IPS-NIHi7 (cell line): ENCODE measurements at regions not wholly inside any gene's neighbourhood (a gene's known extent, or its start where the extent isn't known, plus 50 kb on each side); places are given as distances from the start of the nearest gene placed in this dataset.
"Not testable (repeated sequence)": the region's sequence is repeated elsewhere in the genome, so short reads cannot be mapped to it uniquely, and the experiment has no call there.

Experiments used
- DNase-seq: peaks from one replicate; pipeline ENCODE4 v3.0.0; 2012; ENCODE audit warnings: mixed read lengths; ENCODE audit errors: extremely low spot score

GRCh38 chr7:156590212-156590611, 50.4 kb upstream of the RNF32 start:
- DNase-seq: no peak

- no peak for DNase-seq
Observed at GRCh38 chr7:156589808-156590207, 50.8 kb upstream of the RNF32 start.

DNA sequence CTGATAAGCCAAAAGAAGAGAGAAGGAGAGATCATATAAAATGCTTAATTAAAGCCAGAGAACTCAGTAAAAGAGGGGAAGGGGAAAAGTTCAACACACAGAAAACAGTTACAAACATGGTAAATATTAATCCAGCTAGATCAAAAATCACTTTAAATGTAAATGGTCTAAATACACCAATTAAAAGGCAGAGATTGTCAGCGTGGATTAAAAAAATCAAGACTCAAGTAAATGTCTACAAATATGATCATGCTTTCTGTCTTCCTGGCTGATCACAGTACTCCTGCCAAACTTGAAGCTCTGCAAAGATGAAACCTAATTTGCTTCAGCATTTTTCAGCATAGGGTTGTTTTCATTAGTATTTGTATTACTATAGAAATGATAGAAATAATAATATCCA, 54.6 kb upstream of the RNF32 start:
- no peak for DNase-seq

GRCh38 chr7:156585025-156585648, 55.4 kb upstream of the RNF32 start:
- peak; percentile 77 for DNase-seq

DNA sequence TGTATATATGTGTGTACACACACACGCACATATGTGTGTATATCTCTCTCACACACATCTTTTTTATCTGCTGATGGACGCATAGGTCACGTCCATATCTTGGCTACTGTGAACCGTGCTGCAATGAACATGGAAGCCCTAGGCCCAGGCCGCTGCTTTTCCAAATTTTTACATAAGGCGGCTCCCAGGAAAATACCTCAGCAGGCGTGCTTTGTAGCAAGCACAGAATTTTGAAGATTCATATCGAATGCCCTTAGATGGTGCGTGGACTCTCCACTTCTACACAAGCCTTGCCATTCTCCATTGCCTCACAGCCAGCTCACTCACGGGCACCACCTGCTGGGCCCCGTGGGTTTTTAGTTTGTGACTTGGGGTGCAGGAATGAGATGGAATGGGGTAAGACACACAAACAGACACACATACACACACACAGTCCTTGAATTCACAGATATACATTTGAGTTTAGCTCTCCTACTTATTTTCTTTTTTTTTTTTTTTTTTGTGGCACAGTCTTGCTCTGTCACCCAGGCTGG, 57.9 kb upstream of the RNF32 start:
- DNase-seq: no peak

GRCh38 chr7:156580036-156580435, 60.5 kb upstream of the RNF32 start:
- DNase-seq: no peak

DNA sequence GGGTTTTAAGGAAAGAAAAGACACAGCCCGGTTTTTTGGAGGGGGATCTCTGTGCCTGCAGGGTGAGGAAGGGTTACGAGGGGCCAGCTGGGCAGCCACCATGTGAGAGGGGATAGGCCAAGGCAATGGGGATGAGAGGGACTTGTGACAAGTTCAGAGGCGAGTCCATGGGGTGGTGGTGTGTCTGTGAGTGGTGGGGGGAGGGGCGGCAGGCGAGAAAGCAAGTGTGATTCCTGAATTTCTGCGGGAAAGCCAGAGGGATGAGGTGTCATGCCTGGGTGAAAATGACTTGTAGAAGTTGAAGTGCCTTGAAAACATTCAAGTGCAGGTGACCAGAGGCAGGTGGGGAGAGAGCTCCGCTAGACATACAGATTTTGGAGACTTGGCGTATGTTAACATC, 61.0 kb upstream of the RNF32 start:
- DNase-seq: no peak

GRCh38 chr7:156578978-156579430, 61.6 kb upstream of the RNF32 start:
- DNase-seq: peak; percentile 44

- DNase-seq: peak; percentile 41
Observed at GRCh38 chr7:156578578-156578940, 62.0 kb upstream of the RNF32 start.

DNA sequence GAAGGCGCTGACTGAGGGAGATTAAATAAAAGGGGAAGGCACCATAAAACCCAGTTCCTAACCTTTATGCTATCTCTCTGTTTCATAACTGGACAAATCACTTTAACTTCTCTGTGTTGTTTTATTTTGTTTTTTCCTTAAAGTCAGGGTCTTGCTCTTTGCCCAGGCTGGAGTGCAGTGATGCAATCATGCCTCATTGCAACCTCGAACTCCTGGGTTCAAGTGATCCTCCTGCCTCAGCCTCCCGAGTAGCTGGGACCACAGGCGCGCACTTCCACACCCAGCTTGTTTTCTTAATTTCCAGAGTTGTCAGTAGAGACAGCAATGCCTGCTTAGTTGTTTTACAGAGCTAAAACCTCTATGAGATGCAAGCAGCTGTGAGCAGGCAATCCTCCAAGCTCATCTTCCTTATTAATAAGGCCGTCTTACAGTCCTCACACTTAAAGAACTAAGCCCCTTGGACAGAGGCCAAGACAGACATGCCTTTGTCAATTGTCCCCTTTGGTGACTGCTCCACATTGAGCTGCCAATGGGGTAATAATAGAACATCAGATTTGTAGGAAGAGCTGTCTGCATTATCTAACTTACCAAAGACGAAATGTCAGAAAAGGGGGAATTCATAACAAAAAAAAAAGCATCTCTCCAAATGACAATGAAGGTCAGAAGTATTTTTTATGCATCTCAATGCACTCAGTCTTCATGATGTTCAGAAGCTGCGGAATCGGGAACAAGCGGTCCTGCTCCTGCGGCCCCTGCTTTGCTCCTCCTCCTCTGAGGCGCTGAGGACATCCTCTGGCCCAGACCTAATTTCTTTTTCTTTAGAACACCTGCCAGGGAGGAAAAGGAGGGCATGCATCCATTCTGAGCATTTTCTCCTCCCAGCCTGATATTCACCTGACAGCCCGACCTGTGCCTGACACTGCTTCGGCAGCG, 62.7 kb upstream of the RNF32 start:
- DNase-seq: no peak

DNA sequence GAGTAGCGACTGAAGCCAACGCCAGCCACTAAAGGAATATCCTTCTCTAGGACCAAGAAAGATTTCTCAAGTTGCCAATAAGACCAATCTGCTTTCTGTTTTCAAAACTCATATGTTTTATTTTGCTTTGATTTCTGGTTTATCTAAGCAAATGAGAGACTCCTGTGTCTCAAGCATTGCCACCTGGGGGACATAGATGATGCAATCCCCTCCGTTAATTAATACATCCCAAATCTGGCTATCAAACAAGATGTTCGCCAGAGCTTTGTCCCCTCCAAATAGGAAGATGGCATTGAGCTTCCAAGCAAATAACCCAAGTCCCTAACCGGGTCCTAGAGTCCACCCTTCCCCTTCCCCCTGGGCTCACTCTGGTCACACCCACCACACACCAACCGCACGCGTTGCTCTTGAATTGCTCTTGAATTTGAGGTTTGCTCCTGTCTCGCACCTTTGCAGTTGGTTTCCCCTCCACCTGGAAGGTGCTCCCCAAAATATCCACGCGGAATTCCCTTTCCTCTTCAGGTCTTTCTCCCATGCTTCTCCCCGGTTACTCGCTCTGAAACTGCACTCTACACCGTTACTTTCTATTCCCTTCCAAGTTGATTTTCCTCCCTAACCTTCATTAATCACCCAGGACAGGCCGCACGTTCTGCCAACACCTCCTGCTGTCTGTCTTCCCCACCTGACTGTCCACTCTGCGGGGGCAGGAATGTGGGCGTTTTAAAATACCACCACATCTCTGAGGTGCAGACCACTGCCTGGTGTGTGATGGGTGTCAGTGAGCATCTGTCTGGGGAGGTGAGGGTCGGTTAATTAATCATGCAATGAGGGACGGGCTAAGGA, 64.1 kb upstream of the RNF32 start:
- DNase-seq: no peak

DNA sequence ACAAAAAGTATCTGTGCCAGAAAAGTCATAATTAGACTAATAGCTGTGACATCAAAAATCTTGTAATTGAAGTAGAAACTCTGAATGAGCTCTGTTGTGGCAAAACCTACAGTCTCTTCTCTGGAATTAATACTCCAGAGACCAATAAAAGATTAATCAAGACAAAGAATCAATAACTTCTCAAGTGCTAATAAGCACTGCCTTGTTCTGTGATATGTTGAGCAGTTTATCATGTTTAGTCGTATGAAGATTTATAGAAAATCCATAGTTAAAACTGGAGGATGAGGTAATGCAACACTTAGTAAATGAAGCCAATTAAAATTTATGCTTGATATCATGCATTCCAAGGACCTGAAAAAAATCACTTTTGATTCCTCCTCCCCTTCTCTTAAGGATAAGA, 72.3 kb upstream of the RNF32 start:
- no peak for DNase-seq

GRCh38 chr7:156566812-156567549, 73.6 kb upstream of the RNF32 start:
- DNase-seq: no peak

- DNase-seq: not testable (repeated sequence)
Observed at GRCh38 chr7:156565002-156565401, 75.6 kb upstream of the RNF32 start.

DNA sequence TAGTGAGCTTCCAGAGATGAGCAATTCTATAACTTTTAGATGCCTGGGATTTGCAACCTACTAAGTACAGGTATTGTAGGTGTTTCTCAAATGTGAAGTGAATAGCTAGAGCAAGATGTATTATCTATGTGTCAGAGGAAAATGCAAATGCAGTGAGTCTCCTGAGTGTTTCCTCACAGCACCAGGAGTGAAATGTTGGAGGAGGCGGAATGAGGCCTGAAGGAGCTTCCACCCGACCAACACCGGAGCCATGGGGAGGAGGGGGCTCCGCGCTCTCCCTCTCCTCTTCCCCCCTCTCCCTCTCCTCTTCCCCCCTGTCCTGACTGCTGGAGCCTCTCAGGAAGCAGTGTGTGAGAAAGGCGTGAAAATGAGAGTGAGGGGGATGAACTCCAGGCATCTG, 79.9 kb upstream of the RNF32 start:
- no peak for DNase-seq

DNA sequence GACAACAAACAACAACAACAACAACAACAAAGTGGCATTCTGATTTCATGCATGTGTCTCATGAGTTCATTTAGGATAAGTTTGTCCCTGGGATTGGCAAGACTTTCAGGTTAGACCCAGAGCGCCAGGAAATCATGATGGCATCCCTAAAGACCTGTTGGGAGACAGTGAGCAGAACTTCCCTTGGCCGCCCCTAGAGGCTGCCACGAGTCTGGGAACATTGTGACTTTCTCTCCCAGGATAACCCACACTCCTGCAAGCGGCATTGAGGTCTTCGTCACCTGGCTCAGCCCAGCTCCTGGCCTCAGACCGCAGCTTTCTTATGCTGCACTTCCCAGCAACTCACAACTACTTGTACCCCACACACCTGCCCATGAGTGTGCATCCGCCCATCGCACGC, 80.5 kb upstream of the RNF32 start:
- peak; percentile 80 for DNase-seq

DNA sequence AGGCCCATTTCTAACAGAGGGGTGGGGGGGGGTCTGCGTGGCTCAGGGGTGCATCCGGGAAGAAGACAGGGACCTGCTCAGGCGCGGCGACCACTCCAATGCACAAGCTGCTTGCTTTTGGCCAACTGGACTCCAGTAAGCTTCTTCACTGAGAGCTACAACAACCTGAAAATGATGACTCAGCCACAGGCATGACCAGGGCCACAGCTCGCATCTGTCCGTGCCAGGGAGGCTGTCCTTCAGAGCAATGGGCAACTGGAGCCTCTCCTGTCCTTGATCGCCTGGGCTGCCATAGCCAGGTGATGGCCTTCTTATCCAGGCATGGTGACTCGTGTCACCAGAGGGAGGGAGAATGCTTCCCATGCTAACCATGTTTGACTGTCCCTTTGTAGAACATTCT, 81.6 kb upstream of the RNF32 start:
- DNase-seq: no peak

DNA sequence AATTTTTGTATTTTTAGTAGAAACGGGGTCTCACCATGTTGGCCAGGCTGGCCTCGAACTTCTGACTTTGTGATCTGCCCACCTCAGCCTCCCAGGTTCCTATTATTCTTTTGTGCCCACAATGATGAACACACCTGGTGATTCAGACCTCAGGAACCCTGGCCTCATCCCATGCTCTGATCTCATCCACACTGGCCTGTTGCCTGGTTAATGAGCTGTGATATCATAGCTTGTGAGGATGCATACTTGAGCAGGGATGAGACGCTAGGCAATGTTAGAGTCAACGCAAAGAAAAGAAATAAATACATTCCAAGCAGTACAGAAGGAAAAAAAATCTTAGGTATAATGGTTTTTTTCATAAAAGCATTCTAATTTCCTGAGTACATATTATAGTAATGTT, 82.4 kb upstream of the RNF32 start:
- DNase-seq: no peak

DNA sequence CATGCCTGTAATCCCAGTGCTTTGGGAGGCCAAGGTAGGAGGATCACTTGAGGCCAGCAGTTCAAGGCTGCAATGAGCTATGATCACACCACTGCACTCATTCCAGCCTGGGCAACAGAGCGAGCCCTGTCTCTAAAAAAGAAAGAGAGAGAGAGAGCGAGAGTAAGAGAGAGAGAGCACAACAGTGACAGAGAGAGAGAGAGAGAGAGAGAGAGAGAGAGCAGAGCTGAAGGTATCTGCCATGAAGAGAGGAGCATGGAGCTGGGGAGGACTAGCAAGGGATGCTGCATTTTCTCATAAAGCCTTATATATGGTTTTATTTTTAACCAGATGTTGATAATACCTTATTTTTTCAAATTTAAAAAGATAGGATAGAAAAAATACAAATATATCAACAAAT, 84.5 kb upstream of the RNF32 start:
- DNase-seq: no peak

- DNase-seq: no peak
Observed at GRCh38 chr7:156554488-156554887, 86.1 kb upstream of the RNF32 start.

GRCh38 chr7:156549636-156550035, 90.9 kb upstream of the RNF32 start:
- DNase-seq: no peak
